ENCODE measurements at regions not wholly inside any gene's neighbourhood (a gene's known extent, or its start where the extent isn't known, plus 50 kb on each side); places are given as distances from the start of the nearest gene placed in this dataset.
"Not testable (repeated sequence)": the region's sequence is repeated elsewhere in the genome, so short reads cannot be mapped to it uniquely, and the experiment has no call there.

DNA sequence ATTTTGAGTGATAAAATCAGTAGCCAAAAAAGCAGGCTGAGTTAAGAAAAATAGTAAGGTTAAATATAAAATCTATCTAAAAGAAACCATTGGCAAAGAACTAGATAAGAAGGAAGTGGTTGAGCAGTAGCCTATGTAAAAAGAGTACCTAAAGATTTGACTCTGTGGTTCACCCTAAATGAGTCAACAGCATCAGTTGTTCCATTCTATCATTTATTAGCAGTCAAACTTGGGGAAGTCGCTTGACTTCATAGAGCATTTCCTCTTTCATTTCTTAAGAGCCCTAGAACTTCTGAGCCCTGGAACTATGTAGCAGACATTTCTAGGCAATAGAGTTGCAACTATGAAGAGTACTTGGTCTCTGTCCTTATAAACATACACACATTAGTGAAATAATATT, 381.7 kb downstream of the NUP35 start:
- intact Hi-C loops (cut with DNase I) = no loop called here
- ATAC-seq (no peak), DNase-seq (no peak)

DNA sequence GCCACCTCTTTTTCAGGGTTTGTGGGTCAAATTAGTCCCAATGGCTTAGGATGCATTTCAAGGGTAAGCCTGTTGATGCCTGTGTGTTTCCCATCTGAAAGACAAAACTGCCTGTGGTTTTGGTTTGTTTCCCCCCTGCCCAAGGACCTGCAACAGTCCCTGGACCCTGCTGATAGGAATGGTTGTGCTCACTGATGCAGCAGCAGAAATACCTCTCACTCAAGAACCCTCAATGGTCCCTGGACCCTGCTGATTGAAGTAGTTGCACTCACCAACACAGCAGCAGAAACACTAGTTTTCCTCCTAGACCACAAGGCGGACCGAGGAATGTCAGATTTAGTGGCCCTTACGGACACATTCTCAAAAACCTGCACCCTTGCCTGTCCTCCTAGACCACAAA, 386.9 kb downstream of the NUP35 start:
- ATAC-seq (no peak), DNase-seq (no peak)
- intact Hi-C loops (cut with DNase I) = no loop called here

GRCh38 chr2:183519371-183520056, 395.3 kb downstream of the NUP35 start:
- intact Hi-C loops (cut with DNase I) = no loop called here

GRCh38 chr2:183521911-183522310, 397.7 kb downstream of the NUP35 start:
- intact Hi-C loops (cut with DNase I) = no loop called here

More at GRCh38 chr2:183519371-183520056, 395.3 kb downstream of the NUP35 start:
- ATAC-seq (no peak), DNase-seq (no peak)

DNA sequence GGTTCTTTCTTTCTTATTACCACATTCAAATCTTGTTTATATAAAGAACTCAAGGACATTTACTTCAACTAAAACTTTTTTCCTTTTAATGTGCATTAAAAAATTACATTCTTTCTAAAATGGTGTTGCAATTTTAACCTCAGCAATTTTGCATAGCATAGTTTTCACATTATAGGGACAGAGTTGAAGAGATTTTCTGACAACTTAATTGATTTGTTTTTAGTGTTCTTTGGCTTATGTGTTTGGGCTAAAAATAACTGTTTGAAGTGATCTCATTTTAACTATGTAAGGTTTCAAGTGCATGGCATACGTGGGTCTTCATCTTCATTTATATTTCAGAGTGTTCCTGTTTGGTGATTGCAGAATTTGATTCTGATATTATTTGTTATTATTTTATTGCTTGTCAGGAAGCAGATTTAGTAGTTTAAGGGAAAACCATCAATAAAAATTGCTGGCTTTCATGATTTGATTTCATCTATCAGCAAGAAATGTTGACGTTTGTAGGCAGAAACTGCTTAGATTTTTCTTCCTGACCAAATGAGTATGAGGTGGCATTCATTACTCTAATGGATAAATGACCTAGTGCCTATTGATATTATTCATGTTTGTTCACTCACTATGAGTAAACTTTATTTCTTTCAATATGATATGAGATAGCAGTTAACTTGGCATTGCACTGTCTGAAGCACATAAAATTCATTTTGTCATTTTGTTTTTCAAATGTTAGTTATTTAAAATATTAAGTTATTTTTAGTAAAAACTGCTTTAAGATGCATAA, 398.4 kb downstream of the NUP35 start:
- no peak for ATAC-seq
- intact Hi-C loops (cut with DNase I) = no loop called here
- no peak for DNase-seq

More at GRCh38 chr2:183521911-183522310, 397.7 kb downstream of the NUP35 start:
- DNase-seq = no peak
- no peak for ATAC-seq

GRCh38 chr2:183530333-183530901, 406.2 kb downstream of the NUP35 start:
- DNase-seq = no peak
- no peak for ATAC-seq
- intact Hi-C loops (cut with DNase I) = no loop called here

GRCh38 chr2:183532514-183532913, 408.3 kb downstream of the NUP35 start:
- intact Hi-C loops (cut with DNase I) = no loop called here
- ATAC-seq = no peak
- no peak for DNase-seq

GRCh38 chr2:183533021-183533420, 408.8 kb downstream of the NUP35 start:
- DNase-seq (no peak), ATAC-seq (no peak)
- intact Hi-C loops (cut with DNase I) = no loop called here

DNA sequence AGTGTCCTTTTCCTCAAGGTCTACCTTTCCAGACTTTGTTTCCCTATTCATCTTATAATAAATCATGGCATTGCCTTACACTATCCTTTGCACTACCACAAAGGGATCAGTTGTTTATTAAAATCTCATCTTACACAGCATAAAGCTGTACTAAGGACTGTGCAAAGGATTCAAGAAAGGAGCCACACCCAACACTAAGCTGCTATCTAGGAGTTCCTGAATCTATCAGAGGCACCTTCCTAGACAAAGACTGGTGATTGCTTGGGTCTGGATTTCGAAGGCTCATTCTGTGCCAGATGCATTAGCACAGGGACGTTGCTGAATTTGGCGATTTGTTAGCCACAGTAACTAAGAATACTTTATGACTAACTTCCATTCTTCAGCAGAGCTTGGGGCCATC, 412.0 kb downstream of the NUP35 start:
- DNase-seq (no peak), ATAC-seq (no peak)
- intact Hi-C loops (cut with DNase I) = no loop called here

GRCh38 chr2:183536714-183537113, 412.5 kb downstream of the NUP35 start:
- intact Hi-C loops (cut with DNase I) = no loop called here
- DNase-seq (no peak), ATAC-seq (no peak)

- intact Hi-C loops (cut with DNase I) = no loop called here
- no peak for ATAC-seq
- DNase-seq = no peak
Measured at GRCh38 chr2:183541766-183542165, 417.5 kb downstream of the NUP35 start.

DNA sequence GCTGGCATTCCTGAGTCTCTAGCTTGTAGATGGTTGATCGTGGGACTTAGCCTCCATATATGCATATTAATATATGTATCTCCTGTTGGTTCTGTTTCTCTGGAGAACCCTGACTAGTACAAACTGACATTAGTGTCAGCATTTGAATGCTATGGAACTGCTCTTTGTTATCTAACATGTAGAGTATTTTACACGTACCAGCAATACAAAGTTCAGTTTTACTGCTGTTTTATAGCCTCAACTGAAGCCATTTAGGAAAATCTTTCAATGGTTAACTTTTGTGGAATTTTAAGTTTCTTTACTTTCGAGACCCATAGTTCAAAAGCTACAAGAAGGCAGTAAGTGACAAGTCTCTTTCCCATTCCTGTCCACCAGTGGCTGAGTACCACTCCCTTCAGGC, 418.4 kb downstream of the NUP35 start:
- intact Hi-C loops (cut with DNase I) = no loop called here
- ATAC-seq = no peak
- no peak for DNase-seq

GRCh38 chr2:183543222-183543621, 419.0 kb downstream of the NUP35 start:
- ATAC-seq = no peak
- no peak for DNase-seq
- intact Hi-C loops (cut with DNase I) = no loop called here

DNA sequence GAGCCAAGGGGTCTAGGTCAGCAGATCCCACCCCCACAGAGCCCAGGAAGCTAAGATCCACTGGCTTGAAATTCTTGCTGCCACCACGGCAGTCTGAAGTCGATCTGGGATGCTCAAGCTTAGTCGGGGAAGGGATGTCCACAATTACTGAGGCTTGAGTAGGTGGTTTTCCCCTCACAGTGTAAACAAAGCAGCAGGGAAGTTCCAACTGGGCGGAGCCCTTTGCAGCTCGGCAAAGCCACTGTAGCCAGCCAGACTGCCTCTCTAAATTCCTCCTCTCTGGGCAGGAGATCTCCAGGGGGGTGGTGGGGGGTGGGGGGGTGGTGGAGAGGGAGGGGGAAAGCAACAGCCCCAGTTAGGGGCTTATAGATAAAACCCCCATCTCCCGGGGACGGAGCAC, 419.5 kb downstream of the NUP35 start:
- no peak for ATAC-seq
- intact Hi-C loops (cut with DNase I) = no loop called here

GRCh38 chr2:183546560-183547350, 422.5 kb downstream of the NUP35 start:
- intact Hi-C loops (cut with DNase I); ATAC-seq; DNase-seq: not testable (repeated sequence)

More for the DNA sequence above, 419.5 kb downstream of the NUP35 start:
- DNase-seq = no peak

DNA sequence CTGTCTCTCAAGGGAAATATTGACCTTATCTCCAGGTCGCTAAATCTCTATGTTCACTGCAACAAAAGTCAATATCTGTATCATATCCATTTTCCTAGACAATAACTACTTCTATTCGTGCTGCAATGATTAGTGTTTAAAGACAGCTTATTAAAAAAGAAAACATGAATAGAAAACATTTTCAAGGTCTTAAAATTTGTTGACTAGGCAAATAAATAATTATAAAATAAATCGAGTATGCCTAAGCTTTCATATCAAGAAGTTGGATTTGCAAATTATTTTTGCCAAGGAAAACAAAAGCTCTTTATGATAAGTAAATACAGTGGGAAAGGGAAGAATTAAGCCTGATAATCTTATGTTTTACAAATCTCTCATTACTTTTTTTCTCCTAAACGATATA, 428.5 kb downstream of the NUP35 start:
- ATAC-seq = no peak
- DNase-seq = no peak
- intact Hi-C loops (cut with DNase I) = no loop called here

GRCh38 chr2:183564726-183565125, 440.5 kb downstream of the NUP35 start:
- DNase-seq (no peak), ATAC-seq (no peak)
- intact Hi-C loops (cut with DNase I) = no loop called here

GRCh38 chr2:183575481-183575880, 451.2 kb downstream of the NUP35 start:
- DNase-seq (no peak), ATAC-seq (no peak)
- intact Hi-C loops (cut with DNase I) = no loop called here

DNA sequence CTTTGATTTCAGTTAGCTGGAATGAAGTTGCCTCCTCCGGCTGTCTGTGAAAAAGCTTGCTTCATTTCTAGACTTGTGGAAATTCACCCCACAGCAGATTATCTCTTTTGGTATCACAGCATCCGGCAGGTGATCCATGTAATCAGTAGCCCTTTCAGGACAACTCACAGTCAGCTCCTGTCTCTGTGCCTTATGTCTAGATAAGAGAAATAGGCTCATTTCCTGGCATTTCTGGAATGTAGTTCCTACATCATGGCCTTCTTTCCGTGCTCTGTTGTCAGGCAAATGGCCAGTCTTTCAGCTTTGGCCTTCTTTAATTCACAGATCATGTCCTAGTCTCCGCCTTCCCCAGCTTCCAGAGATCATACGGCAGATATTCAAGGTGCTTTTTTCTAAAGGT, 455.4 kb downstream of the NUP35 start:
- intact Hi-C loops (cut with DNase I) = no loop called here

GRCh38 chr2:183592271-183592670, 468.0 kb downstream of the NUP35 start:
- ATAC-seq (no peak), DNase-seq (no peak)
- intact Hi-C loops (cut with DNase I) = no loop called here

More for the DNA sequence above, 455.4 kb downstream of the NUP35 start:
- DNase-seq (no peak), ATAC-seq (no peak)

Measured in left cardiac atrium (tissue), 4 donors.